ENCODE measurements at regions not wholly inside any gene's neighbourhood (a gene's known extent, or its start where the extent isn't known, plus 50 kb on each side); places are given as distances from the start of the nearest gene placed in this dataset.

DNA sequence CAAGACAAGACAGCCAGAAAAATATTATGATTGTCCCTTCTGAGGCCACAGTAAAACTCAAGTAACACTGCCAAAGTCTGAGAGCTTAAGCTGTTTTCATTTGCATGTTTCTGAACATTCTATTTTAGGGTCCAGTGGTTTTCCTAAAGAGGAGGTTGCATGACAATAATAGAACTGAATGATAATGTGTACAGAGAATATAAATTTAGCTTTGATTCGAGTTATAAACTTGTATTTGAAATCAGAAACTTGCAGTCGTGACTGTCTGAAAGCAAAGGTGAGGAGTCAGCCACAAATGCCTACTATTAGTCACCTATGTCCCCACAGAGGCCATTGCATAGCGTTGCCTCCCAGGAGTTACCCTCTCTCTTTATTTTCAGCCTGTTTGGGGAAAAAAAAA lies 363.1 kb upstream of the ADGRL2 start:
- 58% methylated on average over 3 of the region's 3 CpGs for WGBS
- no peak for DNase-seq (ENCODE audit: extremely low spot score)
- no peaks in the 10 kb centered on the region for H3K27me3 ChIP-seq
- H3K36me3 ChIP-seq, result no peaks in the 10 kb centered on the region
- TF ChIP-seq EP300 (IDR thresholded peaks at IDR 0.05) (no peak), POLR2A (IDR thresholded peaks at IDR 0.05; ENCODE audit: low read depth) (no peak), POLR2AphosphoS5 (IDR thresholded peaks at IDR 0.05) (no peak)
- TF ChIP-seq, protein P1, sequence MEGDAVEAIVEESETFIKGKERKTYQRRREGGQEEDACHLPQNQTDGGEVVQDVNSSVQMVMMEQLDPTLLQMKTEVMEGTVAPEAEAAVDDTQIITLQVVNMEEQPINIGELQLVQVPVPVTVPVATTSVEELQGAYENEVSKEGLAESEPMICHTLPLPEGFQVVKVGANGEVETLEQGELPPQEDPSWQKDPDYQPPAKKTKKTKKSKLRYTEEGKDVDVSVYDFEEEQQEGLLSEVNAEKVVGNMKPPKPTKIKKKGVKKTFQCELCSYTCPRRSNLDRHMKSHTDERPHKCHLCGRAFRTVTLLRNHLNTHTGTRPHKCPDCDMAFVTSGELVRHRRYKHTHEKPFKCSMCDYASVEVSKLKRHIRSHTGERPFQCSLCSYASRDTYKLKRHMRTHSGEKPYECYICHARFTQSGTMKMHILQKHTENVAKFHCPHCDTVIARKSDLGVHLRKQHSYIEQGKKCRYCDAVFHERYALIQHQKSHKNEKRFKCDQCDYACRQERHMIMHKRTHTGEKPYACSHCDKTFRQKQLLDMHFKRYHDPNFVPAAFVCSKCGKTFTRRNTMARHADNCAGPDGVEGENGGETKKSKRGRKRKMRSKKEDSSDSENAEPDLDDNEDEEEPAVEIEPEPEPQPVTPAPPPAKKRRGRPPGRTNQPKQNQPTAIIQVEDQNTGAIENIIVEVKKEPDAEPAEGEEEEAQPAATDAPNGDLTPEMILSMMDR (IDR thresholded peaks at IDR 0.05), result no peak
- no peak overlapping the region for H3K27ac ChIP-seq (replicated peaks in 1 of 4)
- H3K9me3 ChIP-seq, result no peaks in the 10 kb centered on the region
- no peak overlapping the region for H3K4me3 ChIP-seq
- intact Hi-C loops (cut with DNase I), result no loop called here
- peaks cover 5 to 21% (median 10%) of the 10 kb centered on the region in 4 donors for H3K4me1 ChIP-seq

DNA sequence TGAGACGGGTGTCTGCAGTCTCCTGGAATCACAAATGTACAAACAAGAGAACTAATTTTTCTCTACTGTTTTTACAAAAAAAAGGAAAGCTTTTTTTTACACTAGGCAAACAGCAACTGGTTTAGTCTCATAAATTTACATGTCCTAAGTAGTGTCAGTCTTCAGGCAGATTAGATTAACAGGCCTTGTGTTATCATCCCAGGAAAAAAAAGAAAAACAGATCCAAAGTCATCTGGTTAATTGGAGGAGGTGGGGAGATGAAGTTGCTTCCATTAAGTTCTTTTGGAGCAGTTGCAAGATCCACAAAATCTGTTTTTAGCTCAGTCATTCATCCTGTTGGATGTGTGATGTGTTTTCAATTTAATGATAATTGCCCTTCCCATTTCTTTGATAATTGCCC lies 363.5 kb upstream of the ADGRL2 start:
- WGBS, result 80% methylated on average over 1 of the region's 1 CpG
- DNase-seq (ENCODE audit: extremely low spot score), result no peak
- intact Hi-C loops (cut with DNase I), result no loop called here

DNA sequence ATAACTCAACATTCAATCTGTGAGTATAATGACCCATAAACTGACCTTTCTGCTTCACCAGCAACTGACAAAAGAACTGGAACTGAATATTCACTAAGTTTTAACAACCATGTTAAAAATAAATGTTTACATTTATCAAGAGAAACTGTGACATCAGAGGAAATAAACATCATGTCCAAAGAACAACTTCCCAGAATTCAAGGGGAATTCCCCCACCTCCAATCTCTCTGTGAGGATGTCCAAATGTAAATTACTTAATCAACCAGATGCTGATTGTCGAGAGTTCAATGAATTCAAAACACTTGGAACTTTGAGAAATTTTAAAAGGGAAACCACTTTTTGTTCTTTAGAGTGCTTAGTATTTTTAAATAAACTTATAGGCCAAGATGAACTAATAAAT lies 365.6 kb upstream of the ADGRL2 start:
- H3K27me3 ChIP-seq, result no peaks in the 10 kb centered on the region
- H3K36me3 ChIP-seq, result no peaks in the 10 kb centered on the region
- peaks cover 5 to 21% (median 15%) of the 10 kb centered on the region in 4 donors for H3K4me1 ChIP-seq
- no peak overlapping the region for H3K4me3 ChIP-seq
- DNase-seq (ENCODE audit: extremely low spot score), result no peak
- no peaks in the 10 kb centered on the region for H3K9me3 ChIP-seq
- 36% methylated on average over 1 of the region's 1 CpG for WGBS
- H3K27ac ChIP-seq (replicated peaks in 1 of 4), result no peak overlapping the region
- intact Hi-C loops (cut with DNase I), result no loop called here
- TF ChIP-seq EP300 (IDR thresholded peaks at IDR 0.05) (no peak), POLR2AphosphoS5 (IDR thresholded peaks at IDR 0.05) (no peak)

More for the DNA sequence above, 363.5 kb upstream of the ADGRL2 start:
- Histone ChIP-seq H3K27ac (replicated peaks in 1 of 4) (no peak overlapping the region), H3K4me3 (no peak overlapping the region), H3K27me3 (no peaks in the 10 kb centered on the region), H3K36me3 (no peaks in the 10 kb centered on the region), H3K9me3 (no peaks in the 10 kb centered on the region), H3K4me1 (peaks cover 5 to 21% (median 10%) of the 10 kb centered on the region in 4 donors)
- TF ChIP-seq EP300 (IDR thresholded peaks at IDR 0.05) (no peak), POLR2A (IDR thresholded peaks at IDR 0.05; ENCODE audit: low read depth) (no peak), POLR2AphosphoS5 (IDR thresholded peaks at IDR 0.05) (no peak)
- TF ChIP-seq, protein P1 (IDR thresholded peaks at IDR 0.05), result no peak

DNA sequence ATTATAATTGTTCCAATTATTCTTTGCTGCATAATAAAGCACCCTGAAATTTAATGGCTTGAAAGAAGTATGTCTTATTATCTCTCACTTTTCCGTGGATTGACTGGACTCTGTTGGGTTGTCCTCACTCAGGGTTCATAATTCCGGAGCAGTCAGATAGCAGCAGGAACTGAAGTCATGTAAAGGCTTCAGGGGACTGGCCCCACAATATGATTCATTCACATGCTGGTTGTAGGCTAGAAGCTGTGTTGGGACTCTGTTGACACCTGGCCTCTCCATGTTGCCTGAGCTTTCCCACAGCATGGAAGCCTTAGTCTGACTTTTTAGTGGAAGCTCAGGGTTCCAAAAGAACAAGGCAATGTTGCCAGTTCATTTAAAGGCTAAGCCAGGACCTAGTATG lies 367.1 kb upstream of the ADGRL2 start:
- no peak overlapping the region for H3K4me3 ChIP-seq
- H3K27me3 ChIP-seq, result no peaks in the 10 kb centered on the region
- 82% methylated on average over 2 of the region's 2 CpGs for WGBS
- intact Hi-C loops (cut with DNase I), result no loop called here
- no peak for DNase-seq (ENCODE audit: extremely low spot score)
- peaks cover 5 to 21% (median 16%) of the 10 kb centered on the region in 4 donors for H3K4me1 ChIP-seq
- H3K9me3 ChIP-seq, result no peaks in the 10 kb centered on the region
- no peaks in the 10 kb centered on the region for H3K36me3 ChIP-seq
- TF ChIP-seq POLR2AphosphoS5 (IDR thresholded peaks at IDR 0.05), result no peak
- no peak for TF ChIP-seq POLR2A (IDR thresholded peaks at IDR 0.05; ENCODE audit: low read depth)
- TF ChIP-seq, protein P1 (IDR thresholded peaks at IDR 0.05), result no peak
- TF ChIP-seq EP300 (IDR thresholded peaks at IDR 0.05), result no peak
- no peak overlapping the region for H3K27ac ChIP-seq (replicated peaks in 1 of 4)

DNA sequence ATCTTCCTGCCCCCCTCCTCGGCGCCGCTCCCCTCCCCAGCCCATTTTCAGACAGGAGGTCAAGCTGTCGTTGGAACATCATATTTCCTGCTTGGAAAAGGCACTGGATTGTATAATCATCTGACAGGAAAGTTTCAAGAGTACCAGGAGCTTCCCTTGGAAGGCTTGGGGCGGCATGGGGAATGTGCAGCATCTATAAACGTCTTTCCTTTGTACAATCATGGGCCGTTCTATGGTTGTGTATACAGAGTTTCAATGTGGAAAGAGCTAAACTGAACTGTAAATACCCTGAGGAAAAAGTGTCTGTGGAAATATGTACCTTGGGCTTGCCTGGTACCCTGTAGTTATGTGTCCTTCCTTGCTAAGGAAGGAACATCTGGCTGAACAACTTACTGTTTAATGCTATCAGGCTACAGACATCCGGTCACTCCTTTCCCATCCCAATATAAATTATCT lies 368.1 kb upstream of the ADGRL2 start:
- Histone ChIP-seq H3K27me3 (no peaks in the 10 kb centered on the region), H3K4me1 (peaks cover 0 to 15% (median 13%) of the 10 kb centered on the region in 4 donors), H3K4me3 (no peak overlapping the region), H3K27ac (replicated peaks in 1 of 4) (no peak overlapping the region), H3K36me3 (no peaks in the 10 kb centered on the region), H3K9me3 (no peaks in the 10 kb centered on the region)
- intact Hi-C loops (cut with DNase I), result no loop called here
- TF ChIP-seq POLR2AphosphoS5 (IDR thresholded peaks at IDR 0.05) (no peak), POLR2A (IDR thresholded peaks at IDR 0.05; ENCODE audit: low read depth) (no peak), EP300 (IDR thresholded peaks at IDR 0.05) (no peak)
- TF ChIP-seq, protein P1 (IDR thresholded peaks at IDR 0.05), result no peak
- DNase-seq (ENCODE audit: extremely low spot score), result no peak
- WGBS, result 78% methylated on average over 8 of the region's 8 CpGs
